WI38 (cell line): ENCODE measurements at regions not wholly inside any gene's neighbourhood (a gene's known extent, or its start where the extent isn't known, plus 50 kb on each side); places are given as distances from the start of the nearest gene placed in this dataset.

Experiments used
- H3K4me3 ChIP-seq: 2 replicates; pipeline ENCODE4 v1.5.1; 2011; ENCODE audit warnings: low read depth, mild to moderate bottlenecking, control low read depth, low read length
- TF ChIP-seq, protein P1 (sequence below): IDR thresholded peaks from 2 replicates; pipeline ENCODE4 v1.5.1; 2012; ENCODE audit warnings: low read depth, mild to moderate bottlenecking, control low read depth, low read length

- TF ChIP-seq, protein P1, sequence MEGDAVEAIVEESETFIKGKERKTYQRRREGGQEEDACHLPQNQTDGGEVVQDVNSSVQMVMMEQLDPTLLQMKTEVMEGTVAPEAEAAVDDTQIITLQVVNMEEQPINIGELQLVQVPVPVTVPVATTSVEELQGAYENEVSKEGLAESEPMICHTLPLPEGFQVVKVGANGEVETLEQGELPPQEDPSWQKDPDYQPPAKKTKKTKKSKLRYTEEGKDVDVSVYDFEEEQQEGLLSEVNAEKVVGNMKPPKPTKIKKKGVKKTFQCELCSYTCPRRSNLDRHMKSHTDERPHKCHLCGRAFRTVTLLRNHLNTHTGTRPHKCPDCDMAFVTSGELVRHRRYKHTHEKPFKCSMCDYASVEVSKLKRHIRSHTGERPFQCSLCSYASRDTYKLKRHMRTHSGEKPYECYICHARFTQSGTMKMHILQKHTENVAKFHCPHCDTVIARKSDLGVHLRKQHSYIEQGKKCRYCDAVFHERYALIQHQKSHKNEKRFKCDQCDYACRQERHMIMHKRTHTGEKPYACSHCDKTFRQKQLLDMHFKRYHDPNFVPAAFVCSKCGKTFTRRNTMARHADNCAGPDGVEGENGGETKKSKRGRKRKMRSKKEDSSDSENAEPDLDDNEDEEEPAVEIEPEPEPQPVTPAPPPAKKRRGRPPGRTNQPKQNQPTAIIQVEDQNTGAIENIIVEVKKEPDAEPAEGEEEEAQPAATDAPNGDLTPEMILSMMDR: no peak
- no peak overlapping the region for H3K4me3 ChIP-seq
These were observed 1190.4 kb downstream of the UQCRFS1 start for GRCh38 chr19:28022506-28022905.

- no peak overlapping the region for H3K4me3 ChIP-seq
- TF ChIP-seq, protein P1: no peak
These were observed 1191.4 kb downstream of the UQCRFS1 start for GRCh38 chr19:28021259-28022185.

DNA sequence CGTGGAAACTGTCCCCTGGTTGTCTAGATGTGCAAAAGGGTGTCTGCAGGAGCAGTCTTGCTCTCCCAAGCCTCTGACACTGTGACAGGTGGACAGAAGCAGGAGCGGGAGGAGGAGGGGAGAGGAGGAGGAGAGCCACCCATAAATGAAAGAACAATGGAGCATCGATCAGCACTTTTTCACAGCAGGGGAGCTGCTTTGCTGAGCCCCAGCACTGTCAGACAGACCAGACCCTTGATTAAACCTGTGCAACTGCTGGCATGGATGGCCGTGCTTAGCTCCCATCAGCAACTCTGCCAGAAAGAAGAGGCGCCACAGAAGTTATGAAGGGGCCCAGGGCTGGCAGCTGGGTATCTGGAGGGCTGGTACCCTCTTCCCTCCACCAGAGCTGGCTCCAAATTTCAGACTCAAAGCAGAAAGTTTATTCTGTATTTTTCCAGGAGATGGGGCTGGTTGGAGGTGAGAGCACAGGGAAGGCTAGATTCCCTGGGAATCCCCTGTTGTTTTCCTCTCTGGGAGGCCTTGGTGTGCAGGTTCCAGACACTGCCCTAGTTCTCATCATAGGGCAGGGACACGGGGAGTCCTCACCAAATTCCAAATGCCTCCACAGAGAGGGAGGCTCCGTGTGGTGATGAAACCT, 1192.2 kb downstream of the UQCRFS1 start:
- H3K4me3 ChIP-seq: no peak overlapping the region
- TF ChIP-seq, protein P1: no peak

DNA sequence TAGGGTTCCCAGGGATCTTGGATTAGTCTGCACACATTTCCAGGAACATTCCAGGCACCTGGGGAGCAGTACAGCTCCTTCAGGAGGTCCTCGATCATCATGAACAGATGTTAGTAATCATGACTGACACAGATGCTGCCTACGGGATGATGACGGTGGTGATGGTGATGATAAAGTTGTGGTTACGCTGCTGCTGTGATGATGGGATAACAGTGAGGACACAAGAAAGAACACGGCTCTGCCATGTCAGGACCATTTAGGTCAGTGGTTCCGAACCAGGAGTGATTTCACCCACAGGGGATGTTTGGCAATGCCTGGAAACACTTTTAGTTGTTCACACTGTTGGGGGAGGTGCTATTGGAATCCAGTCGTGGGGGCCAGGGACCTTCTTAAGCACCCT, 1193.0 kb downstream of the UQCRFS1 start:
- H3K4me3 ChIP-seq: no peak overlapping the region
- TF ChIP-seq, protein P1: no peak

GRCh38 chr19:28019371-28019770, 1193.6 kb downstream of the UQCRFS1 start:
- TF ChIP-seq, protein P1: no peak
- no peak overlapping the region for H3K4me3 ChIP-seq

- no peak overlapping the region for H3K4me3 ChIP-seq
- TF ChIP-seq, protein P1: no peak
These were observed 1194.5 kb downstream of the UQCRFS1 start for GRCh38 chr19:28018499-28018898.
